GM18499 (cell line): ENCODE measurements at regions not wholly inside any gene's neighbourhood (a gene's known extent, or its start where the extent isn't known, plus 50 kb on each side); places are given as distances from the start of the nearest gene placed in this dataset.
"Not testable (repeated sequence)": the region's sequence is repeated elsewhere in the genome, so short reads cannot be mapped to it uniquely, and the experiment has no call there.

Source experiments
- ATAC-seq: cut with Tn5 transposase; IDR thresholded peaks from one replicate; pipeline ENCODE4 v1.9.1; 2021; ENCODE audit warnings: moderate number of reproducible peaks; ENCODE audit not compliant: insufficient read depth, unreplicated experiment

DNA sequence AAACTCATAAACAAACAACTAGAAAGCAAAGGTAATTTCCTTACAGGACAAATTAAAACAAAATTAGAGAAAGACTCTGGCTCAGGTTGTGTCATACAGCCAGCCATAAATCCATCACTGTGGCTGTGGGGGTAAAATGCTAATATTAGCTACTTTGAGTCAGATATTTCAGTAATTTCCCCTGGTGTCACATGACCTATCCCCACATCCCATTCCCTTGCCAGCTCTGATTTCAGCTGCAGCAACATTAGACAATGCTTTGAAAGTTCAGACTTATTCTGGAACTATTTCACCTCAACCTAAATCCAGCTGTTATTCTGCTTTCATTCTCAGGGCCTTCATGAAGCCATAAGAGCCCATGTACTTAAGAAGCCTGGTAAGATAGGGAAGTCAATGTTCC, 55.3 kb downstream of the RPL10L start:
- ATAC-seq, result no peak

DNA sequence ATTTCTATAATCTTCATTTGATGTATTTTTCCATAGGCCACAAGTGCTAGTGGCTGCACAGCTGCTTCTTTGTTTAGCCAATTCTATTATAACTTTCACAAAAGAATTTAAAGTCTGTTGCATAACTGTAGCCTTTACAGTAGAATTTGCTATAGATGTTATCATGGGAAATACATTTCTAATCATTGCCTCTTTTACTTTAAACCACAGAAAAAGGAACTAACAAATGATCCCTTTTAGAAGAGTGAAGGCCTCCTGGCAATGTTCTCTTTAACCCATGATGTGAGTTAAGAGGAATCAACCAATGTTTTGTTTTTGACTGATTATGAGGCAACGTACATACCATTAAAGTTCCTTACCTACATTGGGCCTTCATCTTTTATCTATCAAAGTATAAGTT, 68.8 kb downstream of the RPL10L start:
- no peak for ATAC-seq

DNA sequence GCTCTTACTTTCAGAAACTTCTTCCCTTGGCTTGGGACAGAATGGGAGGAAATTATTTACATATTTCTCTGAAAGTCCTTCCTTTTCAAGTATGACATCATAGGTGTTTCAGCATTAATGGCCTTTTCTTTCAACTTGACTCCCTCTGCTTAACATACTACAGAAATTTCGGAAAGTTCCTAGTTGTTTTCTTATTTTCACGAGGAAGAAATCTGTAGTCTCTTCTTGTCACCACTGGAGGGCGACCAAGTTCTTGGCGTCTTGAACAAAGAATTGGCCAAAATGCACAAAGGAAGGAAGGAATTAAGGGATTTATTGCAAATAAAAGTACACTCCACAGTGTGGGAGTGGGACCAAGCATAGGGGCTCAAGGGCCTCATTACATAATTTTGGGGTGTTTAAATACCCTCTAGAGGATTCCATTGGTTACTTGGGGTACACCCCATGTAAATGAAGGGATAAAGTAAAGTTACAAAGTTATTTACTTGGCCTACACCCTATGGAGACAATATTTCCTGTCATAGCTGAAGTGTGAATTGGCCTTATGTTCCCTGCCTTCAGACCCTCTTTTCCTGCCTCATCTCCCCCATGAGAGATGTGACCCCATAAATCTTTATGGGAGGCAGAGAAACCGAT, 70.4 kb downstream of the RPL10L start:
- no peak for ATAC-seq

DNA sequence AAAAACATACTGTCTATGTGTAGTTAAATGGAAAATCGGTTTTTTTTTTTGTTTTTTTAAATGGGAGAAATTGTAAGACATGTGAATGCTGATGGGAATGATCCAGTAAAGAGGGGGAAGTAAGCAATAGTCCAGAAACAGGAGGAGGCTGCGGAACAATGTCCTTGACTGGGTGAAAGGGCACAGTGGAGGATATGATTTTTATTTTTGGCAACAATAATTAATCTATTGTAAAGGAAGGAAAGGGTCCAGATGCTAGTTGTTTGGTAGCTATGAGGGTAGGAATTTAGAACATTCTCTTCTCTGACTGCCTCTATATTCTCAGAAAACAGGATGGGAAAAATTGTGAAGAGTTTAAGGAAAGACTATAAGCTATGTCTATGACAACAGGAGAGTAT, 76.6 kb downstream of the RPL10L start:
- ATAC-seq, result no peak

DNA sequence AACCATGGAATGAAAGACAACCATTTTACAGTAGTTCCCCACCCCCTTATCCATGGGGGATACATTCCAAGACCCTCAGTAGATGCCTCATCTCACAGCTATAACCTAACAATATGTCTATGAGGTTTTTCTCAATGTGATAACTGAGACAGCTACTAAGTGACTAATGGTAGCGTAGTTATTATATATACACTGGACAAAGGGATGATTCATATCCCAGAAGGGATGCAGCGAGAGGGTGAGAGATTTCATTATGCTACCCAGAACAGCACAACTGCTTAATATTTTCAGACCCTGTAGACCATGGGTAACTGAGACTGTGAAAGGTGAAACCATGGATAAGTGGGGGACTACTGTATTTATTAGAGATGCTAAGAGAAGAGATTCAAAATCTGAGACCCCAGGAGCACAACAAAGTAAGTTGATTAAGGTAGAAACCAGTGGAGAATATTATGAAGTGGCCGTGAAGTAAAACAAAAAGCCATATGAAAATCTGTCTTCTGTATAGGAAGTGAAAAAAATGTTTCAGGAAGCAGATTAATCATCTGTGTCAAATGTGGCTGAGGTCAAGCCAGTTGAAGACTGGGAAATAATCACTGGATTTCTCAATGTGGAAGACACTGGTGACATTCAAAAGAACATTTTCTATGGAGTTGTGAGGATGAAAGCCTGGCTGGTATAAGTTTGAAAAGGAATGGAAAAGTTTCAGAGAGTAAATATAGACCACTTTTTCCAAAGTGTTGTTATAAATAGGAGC, 77.2 kb downstream of the RPL10L start:
- ATAC-seq, result no peak

DNA sequence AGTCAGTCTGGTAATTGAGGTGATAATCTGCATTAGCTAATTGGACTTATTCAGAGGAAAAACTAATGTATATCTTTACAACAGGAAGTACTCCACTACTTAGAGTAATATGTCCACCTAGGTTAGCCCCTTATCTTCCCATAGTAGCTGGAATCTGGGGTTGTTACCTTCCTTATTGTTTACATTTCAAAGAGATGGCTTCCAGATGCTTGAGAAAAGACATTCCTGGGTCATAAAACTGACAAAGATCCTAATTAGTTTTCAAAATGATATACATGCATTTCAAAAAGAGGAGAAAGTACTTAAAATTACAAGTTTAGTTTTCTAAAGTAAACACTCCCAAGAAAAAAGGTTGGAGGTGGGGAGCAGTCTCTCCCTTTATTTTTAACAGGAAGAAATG, 78.1 kb downstream of the RPL10L start:
- no peak for ATAC-seq

DNA sequence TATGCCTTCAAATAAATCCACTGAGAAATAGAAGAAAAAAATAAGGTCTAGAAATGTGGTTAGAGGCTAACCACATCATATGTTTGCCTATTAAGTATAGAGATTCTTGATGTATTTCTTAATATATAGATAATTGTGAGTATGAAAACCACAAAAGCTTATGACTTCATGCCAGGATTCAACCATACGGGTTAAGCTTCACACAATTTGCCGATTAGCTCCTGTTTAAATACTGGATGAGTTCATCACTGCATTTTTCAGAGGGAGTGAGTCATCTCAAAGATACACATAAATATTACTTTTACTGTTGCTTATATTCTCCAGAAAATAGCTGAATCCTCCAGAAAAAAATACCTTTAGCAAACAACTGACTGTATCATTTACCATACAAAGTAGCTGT, 79.6 kb downstream of the RPL10L start:
- no peak for ATAC-seq

DNA sequence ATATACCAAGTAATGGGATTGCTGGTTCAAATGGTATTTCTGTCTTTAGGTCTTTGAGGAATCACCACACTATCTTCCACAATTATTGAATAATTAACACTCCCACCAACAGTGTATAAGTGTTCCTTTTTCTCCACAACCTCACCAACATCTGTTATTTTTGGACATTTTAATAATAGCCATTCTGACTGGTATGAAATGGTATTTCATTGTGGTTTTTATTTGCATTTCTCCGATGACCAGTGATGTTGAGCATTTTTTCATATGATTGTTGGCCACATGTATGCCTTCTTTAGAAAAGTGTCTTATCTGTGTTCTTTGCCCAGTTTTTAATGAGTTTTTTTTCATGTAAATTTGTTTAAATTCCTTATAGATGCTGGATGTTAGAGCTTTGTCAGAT, 83.4 kb downstream of the RPL10L start:
- not testable (repeated sequence) for ATAC-seq

DNA sequence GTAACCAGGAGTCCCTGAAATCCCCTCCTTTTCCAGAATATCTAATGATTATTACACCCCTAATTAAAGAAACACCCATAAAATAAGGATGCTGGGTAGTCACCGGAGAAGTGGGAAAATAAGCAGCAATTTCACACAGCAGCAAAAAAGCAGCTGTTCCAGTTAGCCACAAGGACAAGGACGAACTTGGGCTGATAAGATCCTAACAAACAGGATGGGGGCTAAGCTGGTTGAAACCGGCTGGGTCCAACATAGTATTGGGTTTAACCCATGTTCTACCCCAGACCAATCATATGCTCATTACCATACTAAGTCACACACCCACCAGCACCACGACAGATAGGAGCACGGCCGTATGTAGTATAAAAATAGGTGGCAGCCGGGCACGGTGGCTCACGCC, 100.7 kb downstream of the RPL10L start:
- no peak for ATAC-seq

DNA sequence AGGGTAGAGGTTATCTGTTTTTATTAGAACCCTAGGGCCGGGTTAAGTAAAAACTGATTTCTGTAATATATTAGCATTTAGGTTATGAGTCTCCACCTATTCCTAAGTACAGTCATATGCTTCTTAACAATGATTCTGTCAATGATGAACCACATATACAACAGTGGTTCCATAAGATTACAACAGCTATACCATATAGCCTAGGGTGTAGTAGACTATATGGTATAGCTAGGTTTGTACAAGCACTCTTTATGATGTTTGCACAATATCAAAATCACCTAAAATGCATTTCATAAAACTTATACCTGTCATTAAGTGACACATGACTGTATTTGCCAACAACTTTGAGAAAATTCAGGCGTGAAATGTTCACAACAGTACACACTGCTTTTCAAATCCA, 110.6 kb downstream of the RPL10L start:
- no peak for ATAC-seq

DNA sequence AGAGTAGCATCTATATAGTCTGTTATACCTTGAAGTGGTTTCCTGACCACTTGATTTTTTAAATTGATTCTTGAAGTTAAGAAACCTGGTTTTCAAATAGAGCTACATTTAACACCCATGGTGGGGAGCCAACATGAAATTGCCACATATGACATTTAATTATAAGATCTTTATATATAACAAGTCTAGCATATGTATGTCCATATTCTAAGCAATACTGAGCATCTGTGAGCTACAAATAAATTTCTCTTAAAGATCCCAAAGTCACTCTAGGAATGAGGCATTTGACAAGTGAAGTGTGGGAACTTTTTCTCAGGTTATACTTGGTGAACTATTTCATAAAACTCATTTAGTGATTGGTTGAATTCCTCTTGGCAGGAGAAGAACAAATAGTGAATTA, 132.5 kb downstream of the RPL10L start:
- ATAC-seq, result no peak

DNA sequence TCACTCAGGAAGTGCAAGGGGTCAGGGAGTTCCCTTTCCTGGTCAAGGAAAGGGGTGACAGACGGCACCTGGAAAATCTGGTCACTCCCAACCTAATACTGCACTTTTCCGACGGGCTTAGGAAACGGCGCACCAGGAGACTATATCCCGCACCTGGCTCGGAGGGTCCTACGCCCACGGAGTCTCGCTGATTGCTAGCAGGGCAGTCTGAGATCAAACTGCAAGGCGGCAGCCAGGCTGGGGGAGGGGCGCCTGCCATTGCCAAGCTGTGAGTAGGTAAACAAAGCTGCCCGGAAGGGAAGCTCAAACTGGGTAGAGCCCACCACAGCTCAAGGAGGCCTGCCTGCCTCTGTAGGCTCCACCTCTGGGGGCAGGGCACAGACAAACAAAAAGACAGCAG, 142.8 kb downstream of the RPL10L start:
- ATAC-seq, result not testable (repeated sequence)

DNA sequence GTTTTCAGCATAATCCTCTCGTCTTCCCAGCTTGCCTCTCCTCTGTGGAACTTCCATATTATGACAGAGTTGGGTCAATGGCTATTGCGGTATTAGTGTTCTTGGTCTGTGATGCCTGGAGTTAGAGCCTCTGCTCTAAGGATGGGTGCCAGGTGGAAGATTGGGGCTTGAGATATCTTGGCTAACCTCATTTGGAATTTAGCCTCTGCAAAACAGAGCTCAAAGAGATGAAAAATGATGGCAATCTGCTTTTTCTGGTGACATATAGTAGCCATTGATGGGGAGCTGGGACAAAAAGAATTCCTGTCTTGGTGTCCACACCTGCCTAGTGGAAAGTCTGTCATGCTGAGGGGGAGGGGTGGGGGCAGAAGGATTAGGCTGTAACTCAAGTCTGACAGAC, 152.1 kb downstream of the RPL10L start:
- no peak for ATAC-seq

DNA sequence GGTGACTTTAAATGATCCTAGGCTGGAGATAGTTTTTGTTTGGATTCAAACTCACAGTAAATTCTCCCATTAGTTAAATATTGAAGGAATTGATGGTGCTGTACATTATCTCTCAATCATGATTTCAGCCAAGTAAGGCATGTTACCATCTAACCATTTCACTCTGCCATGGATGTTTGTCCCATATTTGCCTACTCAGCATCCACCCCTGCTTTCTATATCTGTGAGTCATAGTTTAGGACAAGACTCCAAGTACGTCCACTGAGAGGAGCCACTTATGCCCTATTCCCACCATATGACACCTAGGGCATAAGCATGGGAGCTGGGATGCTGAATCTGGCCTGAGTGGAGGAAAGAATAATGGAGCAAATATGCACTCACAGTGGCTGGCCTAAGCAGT, 155.2 kb downstream of the RPL10L start:
- no peak for ATAC-seq

DNA sequence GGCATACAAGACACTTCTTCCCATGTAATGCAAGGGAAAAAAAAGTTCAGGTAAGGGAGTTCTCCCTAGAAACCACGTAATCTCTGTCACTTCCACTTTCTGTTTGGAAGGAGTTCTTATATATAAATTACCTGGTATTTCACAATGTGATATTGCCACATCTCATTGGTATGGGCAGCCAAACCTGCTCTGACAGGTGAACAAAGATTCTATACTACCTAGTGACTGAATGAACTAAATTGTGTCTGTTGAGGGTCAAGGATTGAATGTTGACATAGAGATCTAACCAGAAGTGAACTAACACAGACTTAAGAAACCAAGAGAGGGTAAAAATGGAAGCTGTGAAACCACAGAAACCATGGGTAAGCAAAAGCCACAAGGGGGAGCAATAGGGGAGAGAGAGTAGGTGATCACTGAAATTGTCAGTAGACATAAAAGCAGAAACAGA, 161.3 kb downstream of the RPL10L start:
- ATAC-seq, result peak; percentile 82

DNA sequence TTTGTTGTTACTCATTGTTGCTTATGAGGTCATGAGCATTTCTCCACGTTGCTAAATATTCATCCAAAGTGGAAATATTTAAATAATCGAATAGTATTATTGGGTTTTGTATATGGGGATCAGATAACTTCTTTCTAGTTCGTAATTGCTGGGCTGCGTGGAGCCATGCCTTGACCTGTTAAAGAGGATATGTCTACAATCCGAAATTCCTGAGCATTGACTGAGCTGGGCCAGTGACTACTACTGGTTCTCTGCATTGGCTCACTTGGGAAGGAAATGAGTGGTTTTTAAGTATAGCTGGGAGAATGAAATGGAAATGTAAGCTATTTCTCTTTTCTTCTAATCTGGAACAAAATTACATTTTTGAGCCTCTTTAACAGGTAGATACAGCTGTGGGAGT, 163.2 kb downstream of the RPL10L start:
- ATAC-seq, result no peak

DNA sequence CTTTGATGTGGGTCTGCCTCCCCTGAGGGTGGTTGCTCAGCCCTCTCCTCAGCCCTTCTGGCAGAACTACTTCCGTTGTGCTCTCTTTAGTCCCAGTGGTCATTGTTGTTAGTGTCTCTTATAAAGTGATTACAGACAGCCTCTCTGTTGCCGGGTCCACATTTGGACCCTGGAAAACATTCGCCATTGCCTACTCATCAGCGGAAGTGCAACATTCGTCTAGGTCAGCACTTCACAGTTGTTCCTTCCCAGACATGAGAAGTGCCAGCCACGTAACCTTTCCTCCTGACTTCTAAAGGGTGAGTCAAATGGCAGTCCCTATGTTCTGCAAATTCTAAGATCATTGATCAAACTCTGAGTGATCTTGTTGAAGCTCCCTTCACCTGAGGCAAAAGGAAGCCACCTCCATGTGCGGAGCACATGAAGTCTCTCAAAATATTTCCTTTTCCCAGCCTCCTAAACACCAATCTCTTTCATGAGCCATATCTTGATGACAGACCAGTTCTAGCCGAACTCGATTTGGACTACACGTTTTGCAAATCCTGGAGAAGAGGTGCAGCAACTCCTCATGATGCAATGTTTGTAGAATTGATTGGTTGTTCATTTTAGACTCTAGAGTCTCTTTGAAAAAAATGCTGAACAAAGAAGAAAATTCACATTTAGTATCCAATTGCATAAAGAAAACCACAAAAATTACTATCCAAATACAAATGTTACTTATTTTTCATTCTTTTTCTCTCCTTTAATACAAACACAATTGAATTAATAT, 163.8 kb downstream of the RPL10L start:
- ATAC-seq, result no peak

DNA sequence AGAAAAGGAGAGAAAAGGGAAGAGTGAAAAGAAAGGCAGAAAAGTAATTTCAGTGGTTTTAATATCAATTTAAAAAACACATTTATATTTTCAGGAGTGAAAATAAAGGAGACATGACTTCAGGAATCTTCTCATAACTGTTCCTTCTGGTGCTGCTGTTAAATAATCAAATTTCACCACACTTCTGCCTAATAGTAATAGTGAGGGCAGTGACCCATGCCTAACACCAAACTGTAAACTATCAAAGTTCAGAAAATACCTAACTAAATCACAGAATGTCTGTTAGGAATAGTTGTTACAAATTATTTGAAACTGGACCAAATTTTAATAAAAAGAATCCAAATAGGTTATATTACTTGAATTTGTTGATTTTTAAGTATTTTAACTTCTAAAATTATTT, 169.4 kb downstream of the RPL10L start:
- ATAC-seq, result no peak

DNA sequence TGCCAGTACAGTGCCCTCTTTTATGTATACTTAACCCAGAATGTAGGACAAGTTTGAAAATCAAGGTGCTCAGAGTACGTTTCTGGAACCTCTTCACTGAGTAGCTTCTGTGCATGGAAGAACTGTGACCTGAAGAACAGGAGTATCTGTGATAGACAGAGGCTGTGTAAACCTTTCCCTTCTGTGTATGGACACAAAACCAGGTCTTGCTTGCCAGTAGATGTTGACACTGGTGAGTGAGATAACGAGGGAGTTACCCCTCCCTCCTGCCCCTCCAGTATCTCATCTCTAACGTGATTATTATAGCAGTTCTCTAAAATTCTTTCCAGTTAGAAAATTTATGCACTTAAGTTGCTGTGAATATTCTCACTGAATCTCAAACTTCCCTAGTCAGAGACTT, 170.8 kb downstream of the RPL10L start:
- no peak for ATAC-seq

DNA sequence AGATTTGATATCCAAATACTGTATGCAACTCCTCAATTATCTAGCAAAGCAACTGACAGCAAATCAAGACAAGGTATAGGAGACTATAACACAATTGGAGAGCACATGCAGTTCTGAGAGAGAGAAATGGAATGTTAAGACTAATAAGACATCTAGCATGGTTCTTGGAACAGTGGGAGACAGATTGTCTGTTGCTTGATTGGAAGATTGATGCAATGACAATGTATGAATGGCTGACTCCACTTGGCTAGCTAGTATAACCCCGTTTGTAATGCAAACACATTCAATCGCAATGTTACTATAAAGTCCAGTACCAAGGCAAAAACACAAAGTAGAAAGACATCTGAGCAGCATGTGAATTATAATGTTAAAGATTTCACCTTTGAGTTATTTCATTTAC, 179.3 kb downstream of the RPL10L start:
- no peak for ATAC-seq

DNA sequence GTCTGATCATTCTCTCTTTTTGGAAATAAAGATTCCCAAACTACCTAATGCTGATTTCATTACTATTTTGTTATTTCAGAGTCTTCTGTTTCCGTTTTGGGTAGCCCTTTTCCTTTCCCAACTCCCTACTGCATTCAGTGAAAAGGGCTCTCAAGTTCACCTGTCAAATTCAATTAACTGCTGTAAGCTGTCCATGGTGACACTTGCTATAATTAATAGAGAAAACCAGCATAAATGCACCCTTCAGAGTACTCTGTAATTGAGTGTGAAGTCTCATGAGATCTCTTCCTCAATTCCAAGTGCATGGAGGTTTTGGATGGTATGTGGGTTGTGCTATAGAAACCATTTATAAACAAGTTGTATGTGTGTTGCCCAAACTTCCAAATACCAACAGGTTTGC, 187.2 kb downstream of the RPL10L start:
- ATAC-seq, result no peak
